Naive thymus-derived CD8-positive, alpha-beta T cell (primary cell): ENCODE measurements at regions not wholly inside any gene's neighbourhood (a gene's known extent, or its start where the extent isn't known, plus 50 kb on each side); places are given as distances from the start of the nearest gene placed in this dataset.
"Not testable (repeated sequence)": the region's sequence is repeated elsewhere in the genome, so short reads cannot be mapped to it uniquely, and the experiment has no call there.

Source experiments
- ATAC-seq, 2 donors: fragments of 150-1000 bp; cut with Tn5 transposase in 1 of 2; sonication (Bioruptor Pico), chemical (Tn5 transposase) in 1 of 2; 1 replicate in 1 of 2; 2 replicates in 1 of 2; pipeline ENCODE4 v1.10.0; 2021; ENCODE audit warnings: mild to moderate bottlenecking in 2 of 2, moderate library complexity in 2 of 2
- POLR2A ChIA-PET: fragments of 350-600 bp; sonication (Branson Sonifier 250); formaldehyde crosslinking; loops from one replicate; lab custom pipeline; 2021; ENCODE audit warnings: antibody characterized with exemption; lab: Charles Lee
- DNase-seq, 10 donors: peaks; one replicate each; pipeline versions ENCODE4 v3.0.0 to v3.0.0-alpha.2; 2020 to 2022
- H3K27ac Mint-ChIP-seq, 10 donors: one replicate each; pipeline ENCODE4 v1.8.0; 2020 to 2022; ENCODE audit warnings: mild to moderate bottlenecking in 10 of 10, mixed read lengths in 10 of 10, moderate library complexity in 4 of 10, inconsistent platforms in 1 of 10
- H3K27me3 Mint-ChIP-seq, 5 donors: one replicate each; pipeline ENCODE4 v1.8.0; 2021 to 2022; ENCODE audit warnings: mixed read lengths in 5 of 5
- H3K36me3 Mint-ChIP-seq, 3 donors: one replicate each; pipeline ENCODE4 v1.8.0; 2020 to 2022; ENCODE audit warnings: mixed read lengths in 3 of 3, mild to moderate bottlenecking in 2 of 3, inconsistent platforms in 1 of 3
- H3K4me1 Mint-ChIP-seq, 4 donors: one replicate each; pipeline ENCODE4 v1.8.0; 2021 to 2022; ENCODE audit warnings: mixed read lengths in 4 of 4
- H3K4me3 Mint-ChIP-seq, 10 donors: one replicate each; pipeline ENCODE4 v1.8.0; 2020 to 2022; ENCODE audit warnings: mild to moderate bottlenecking in 10 of 10, mixed read lengths in 10 of 10, moderate library complexity in 6 of 10, inconsistent platforms in 1 of 10
- H3K9me3 Mint-ChIP-seq, 9 donors: one replicate each; pipeline ENCODE4 v1.8.0; 2020 to 2022; ENCODE audit warnings: mixed read lengths in 9 of 9, mild to moderate bottlenecking in 3 of 9, inconsistent platforms in 1 of 9, moderate library complexity in 1 of 9

GRCh38 chr1:87424541-87424940 is 95.9 kb downstream of the LMO4 start:
- ATAC-seq (no peak), DNase-seq (no peak)
- peak overlapping the region in 1 of 10 donors; percentile 9 for H3K27ac Mint-ChIP-seq
- peaks cover 0 to 4% (median 1%) of the 10 kb centered on the region in 5 donors for H3K27me3 Mint-ChIP-seq
- H3K4me1 Mint-ChIP-seq = no peaks in the 10 kb centered on the region
- H3K36me3 Mint-ChIP-seq = peaks cover 0 to 2% (median 0%) of the 10 kb centered on the region in 3 donors
- H3K4me3 Mint-ChIP-seq = no peak overlapping the region
- H3K9me3 Mint-ChIP-seq = peaks cover 0 to 11% (median 0%) of the 10 kb centered on the region in 9 donors
- POLR2A ChIA-PET = no interaction called here

DNA sequence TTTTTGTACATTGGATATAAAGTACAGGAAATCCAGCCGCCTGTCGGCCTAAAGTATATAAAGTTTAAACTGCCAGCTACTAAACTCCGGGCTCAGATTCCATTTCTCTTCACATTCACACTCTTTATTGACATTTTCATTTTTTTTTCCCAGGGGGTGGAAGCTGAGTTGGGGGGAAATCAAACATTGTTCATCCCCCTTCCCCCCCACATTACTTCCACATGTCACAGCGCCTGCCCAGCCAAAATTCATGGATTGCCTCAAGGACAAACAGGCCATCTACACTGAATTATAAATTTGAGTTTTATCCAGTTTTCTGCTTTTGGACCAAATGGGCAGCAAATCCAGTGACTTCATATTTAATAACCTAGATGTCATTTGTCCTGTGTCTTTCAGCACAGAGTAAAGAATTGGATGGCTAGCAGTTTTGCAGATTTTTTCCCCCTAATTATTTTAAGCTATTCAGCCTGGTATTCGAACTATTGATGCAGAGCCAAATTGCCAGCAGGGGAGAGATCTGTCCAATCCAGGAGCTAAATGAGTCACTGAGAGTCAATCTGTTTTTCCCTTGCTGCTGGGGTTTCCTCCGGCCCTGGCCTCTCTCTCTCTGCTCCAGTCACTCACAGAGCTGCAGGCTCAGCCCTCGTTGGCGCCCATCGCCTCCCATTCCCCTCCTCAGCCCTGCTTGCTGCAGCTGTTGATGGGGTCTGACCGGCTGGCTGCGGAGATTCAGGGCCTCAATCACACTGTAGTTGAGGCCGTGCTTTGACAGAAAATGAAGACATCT is 98.0 kb downstream of the LMO4 start:
- no peaks in the 10 kb centered on the region for H3K4me1 Mint-ChIP-seq
- H3K27ac Mint-ChIP-seq = no peak overlapping the region
- DNase-seq (no peak), ATAC-seq (no peak)
- H3K4me3 Mint-ChIP-seq = no peak overlapping the region
- POLR2A ChIA-PET = no interaction called here
- H3K9me3 Mint-ChIP-seq = peaks cover 0 to 9% (median 0%) of the 10 kb centered on the region in 9 donors
- peaks cover 0 to 2% (median 0%) of the 10 kb centered on the region in 3 donors for H3K36me3 Mint-ChIP-seq
- peaks cover 1 to 7% (median 4%) of the 10 kb centered on the region in 5 donors for H3K27me3 Mint-ChIP-seq

GRCh38 chr1:87428367-87428766 is 99.7 kb downstream of the LMO4 start:
- no peak for DNase-seq
- H3K9me3 Mint-ChIP-seq = no peaks in the 10 kb centered on the region
- no peaks in the 10 kb centered on the region for H3K36me3 Mint-ChIP-seq
- no peak overlapping the region for H3K4me3 Mint-ChIP-seq
- H3K27me3 Mint-ChIP-seq = peaks cover 0 to 7% (median 3%) of the 10 kb centered on the region in 5 donors
- no peak overlapping the region for H3K27ac Mint-ChIP-seq
- POLR2A ChIA-PET = no interaction called here
- no peak for ATAC-seq
- H3K4me1 Mint-ChIP-seq = no peaks in the 10 kb centered on the region

- DNase-seq (no peak), ATAC-seq (no peak)
- no peaks in the 10 kb centered on the region for H3K9me3 Mint-ChIP-seq
- H3K4me1 Mint-ChIP-seq = no peaks in the 10 kb centered on the region
- H3K27ac Mint-ChIP-seq = no peak overlapping the region
- H3K36me3 Mint-ChIP-seq = no peaks in the 10 kb centered on the region
- POLR2A ChIA-PET = no interaction called here
- no peak overlapping the region for H3K4me3 Mint-ChIP-seq
- H3K27me3 Mint-ChIP-seq = peaks cover 0 to 7% (median 3%) of the 10 kb centered on the region in 5 donors
Observed at GRCh38 chr1:87428883-87429282, 100.2 kb downstream of the LMO4 start.

DNA sequence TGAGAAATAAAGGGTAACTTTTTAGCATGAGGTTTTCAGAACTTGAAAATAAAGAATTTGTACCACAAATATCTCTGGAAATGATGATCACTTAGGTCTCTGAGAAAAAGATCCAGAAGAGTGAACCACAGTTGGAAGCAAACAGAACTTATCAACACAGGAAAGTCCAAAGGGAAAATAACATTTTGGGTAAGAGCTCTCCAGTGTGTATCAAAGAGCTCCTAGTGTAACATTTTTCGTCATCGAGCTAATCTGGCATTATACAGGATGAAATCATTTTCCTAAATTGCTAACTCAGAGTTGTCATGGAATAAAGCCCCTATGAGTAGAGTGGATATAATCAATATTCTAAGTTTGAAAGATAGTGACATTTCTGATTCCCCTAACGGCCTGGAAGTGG is 104.0 kb downstream of the LMO4 start:
- H3K9me3 Mint-ChIP-seq = no peaks in the 10 kb centered on the region
- ATAC-seq (no peak), DNase-seq (no peak)
- H3K27me3 Mint-ChIP-seq = peaks cover 0 to 9% (median 7%) of the 10 kb centered on the region in 5 donors
- no peaks in the 10 kb centered on the region for H3K36me3 Mint-ChIP-seq
- POLR2A ChIA-PET = no interaction called here
- no peaks in the 10 kb centered on the region for H3K4me1 Mint-ChIP-seq
- H3K4me3 Mint-ChIP-seq = no peak overlapping the region
- no peak overlapping the region for H3K27ac Mint-ChIP-seq

DNA sequence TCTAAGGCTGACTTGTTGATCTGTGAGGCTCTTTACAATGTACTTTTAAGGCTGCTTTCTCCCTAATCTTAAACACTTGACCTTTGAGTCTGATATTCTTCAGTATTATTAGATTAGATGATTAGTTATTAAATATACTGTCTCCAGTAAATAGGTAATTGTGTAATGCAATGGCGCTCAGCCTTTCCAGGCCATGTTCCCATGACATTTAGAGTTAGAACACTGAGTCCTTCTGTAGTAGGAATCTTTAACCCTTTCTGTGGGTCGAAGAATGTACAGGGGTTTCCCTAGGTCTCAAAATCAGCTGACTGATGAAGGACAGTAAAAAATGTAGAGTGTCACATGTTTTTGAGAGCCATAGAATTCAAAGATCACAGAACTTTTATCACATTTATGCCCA is 104.4 kb downstream of the LMO4 start:
- H3K4me1 Mint-ChIP-seq, DNase-seq, H3K27me3 Mint-ChIP-seq, H3K9me3 Mint-ChIP-seq, H3K27ac Mint-ChIP-seq, H3K4me3 Mint-ChIP-seq, ATAC-seq, POLR2A ChIA-PET, H3K36me3 Mint-ChIP-seq: not testable (repeated sequence)

- ATAC-seq (no peak), DNase-seq (no peak)
- Mint-ChIP-seq H3K4me1 (no peaks in the 10 kb centered on the region), H3K27me3 (peaks cover 0 to 9% (median 2%) of the 10 kb centered on the region in 5 donors), H3K9me3 (no peaks in the 10 kb centered on the region), H3K27ac (no peak overlapping the region), H3K4me3 (no peak overlapping the region), H3K36me3 (no peaks in the 10 kb centered on the region)
- POLR2A ChIA-PET = no interaction called here
Observed at GRCh38 chr1:87435484-87435883, 106.8 kb downstream of the LMO4 start.

- H3K9me3 Mint-ChIP-seq, H3K4me3 Mint-ChIP-seq, H3K27ac Mint-ChIP-seq, H3K4me1 Mint-ChIP-seq, POLR2A ChIA-PET, H3K27me3 Mint-ChIP-seq, DNase-seq, ATAC-seq, H3K36me3 Mint-ChIP-seq: not testable (repeated sequence)
Observed at GRCh38 chr1:87436115-87436514, 107.4 kb downstream of the LMO4 start.

DNA sequence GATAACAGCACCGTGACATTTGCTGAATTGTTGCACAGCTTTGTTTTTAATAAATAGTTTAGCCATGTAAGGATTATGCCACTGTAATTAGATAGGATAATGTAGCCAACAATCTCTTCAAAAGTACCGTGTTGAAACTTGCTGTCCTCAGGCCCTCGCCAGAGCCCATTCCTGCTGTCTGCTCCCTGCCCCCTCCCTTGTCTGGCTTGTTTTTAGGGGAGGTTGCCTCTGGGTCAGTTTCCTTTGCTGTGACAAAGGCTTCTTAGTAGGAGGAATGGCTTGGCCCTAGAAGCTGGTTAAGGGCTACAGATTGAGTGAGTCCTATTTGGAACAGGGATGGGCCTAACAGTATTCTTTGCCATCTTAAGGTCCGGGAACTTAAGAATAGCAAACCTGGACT is 107.9 kb downstream of the LMO4 start:
- Mint-ChIP-seq H3K4me1 (no peaks in the 10 kb centered on the region), H3K4me3 (no peak overlapping the region), H3K27me3 (peaks cover 0 to 6% (median 3%) of the 10 kb centered on the region in 5 donors), H3K27ac (no peak overlapping the region), H3K36me3 (no peaks in the 10 kb centered on the region), H3K9me3 (no peaks in the 10 kb centered on the region)
- POLR2A ChIA-PET = no interaction called here
- ATAC-seq = no peak
- DNase-seq = no peak

DNA sequence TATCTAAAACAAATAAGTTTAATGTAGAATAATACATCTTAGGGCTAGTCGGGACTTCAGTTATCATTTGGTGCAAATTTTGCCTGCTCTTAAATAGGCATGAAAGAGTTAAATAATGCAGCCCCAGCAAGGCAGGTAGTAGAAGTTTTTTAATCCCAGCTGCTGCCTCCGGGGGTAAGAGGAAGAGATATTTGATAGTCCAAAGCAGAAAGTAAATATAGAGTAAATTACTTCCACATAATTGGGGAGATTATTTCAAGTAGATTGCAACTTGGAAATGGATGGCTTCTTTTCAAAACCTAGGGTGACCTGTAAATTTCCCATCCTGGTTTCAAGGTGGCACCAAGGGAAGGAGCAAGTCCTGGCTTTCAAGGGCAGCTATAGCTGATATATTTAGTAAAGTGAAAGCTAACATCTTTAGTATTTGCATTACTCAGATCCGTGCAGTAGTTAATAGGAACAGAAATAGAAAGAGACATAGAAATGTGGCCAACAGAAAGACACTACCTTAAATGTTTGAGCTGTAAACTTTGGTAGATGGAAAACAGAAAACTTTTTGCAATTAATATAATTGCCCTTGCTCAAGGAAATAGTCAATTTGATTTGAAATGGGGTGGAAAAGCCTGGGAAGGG is 109.1 kb downstream of the LMO4 start:
- Mint-ChIP-seq H3K4me3 (no peak overlapping the region), H3K9me3 (no peaks in the 10 kb centered on the region), H3K27ac (no peak overlapping the region), H3K36me3 (no peaks in the 10 kb centered on the region), H3K27me3 (peaks cover 0 to 6% (median 2%) of the 10 kb centered on the region in 5 donors), H3K4me1 (no peaks in the 10 kb centered on the region)
- DNase-seq (no peak), ATAC-seq (no peak)
- POLR2A ChIA-PET = no interaction called here

GRCh38 chr1:87439821-87440220 is 111.1 kb downstream of the LMO4 start:
- peaks cover 0 to 4% (median 1%) of the 10 kb centered on the region in 5 donors for H3K27me3 Mint-ChIP-seq
- DNase-seq = no peak
- peaks cover 0 to 17% (median 2%) of the 10 kb centered on the region in 9 donors for H3K9me3 Mint-ChIP-seq
- no peaks in the 10 kb centered on the region for H3K4me1 Mint-ChIP-seq
- H3K27ac Mint-ChIP-seq = no peak overlapping the region
- POLR2A ChIA-PET = no interaction called here
- no peak for ATAC-seq
- no peak overlapping the region for H3K4me3 Mint-ChIP-seq
- H3K36me3 Mint-ChIP-seq = peaks cover 0 to 13% (median 3%) of the 10 kb centered on the region in 3 donors

DNA sequence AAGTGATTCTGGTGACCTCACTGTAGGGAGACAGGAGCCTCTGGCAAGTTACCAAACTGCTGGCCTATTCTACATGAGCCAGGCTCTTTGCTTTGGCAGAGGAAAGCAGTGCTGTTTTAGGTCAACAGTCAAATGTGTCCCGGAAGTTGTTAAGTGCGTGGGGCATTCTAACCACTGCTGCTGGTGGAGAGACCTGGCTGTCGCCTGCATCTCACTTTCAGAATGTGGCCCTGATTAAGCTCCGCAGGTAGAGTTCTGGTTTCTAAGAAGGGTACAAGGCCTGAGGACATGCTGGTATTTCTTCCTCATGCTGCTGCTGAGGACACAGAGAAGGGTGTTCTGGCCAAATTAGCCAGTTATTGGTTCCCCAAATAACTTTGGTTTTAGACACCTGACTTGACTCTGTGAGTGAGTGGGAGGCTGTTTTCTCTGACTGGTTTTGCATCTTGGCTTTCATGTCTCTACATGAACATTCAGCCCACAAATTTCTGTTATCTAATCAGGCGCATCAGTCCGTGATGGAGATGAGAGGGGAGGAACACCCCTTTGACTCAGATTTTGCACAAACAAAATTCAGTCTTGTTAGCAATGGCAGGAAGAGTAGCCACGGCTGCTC is 120.8 kb downstream of the LMO4 start:
- Mint-ChIP-seq H3K27me3 (no peaks in the 10 kb centered on the region), H3K27ac (peak overlapping the region in 4 of 10 donors; percentile 14 to 84 (median 60)), H3K9me3 (peaks cover 0 to 10% (median 6%) of the 10 kb centered on the region in 9 donors), H3K4me3 (peak overlapping the region in 2 of 10 donors; percentile 18 to 50), H3K36me3 (peaks cover 0 to 5% (median 4%) of the 10 kb centered on the region in 3 donors), H3K4me1 (peaks cover 0 to 8% (median under 1%) of the 10 kb centered on the region in 4 donors)
- ATAC-seq (no peak), DNase-seq (no peak)
- POLR2A ChIA-PET = no interaction called here

DNA sequence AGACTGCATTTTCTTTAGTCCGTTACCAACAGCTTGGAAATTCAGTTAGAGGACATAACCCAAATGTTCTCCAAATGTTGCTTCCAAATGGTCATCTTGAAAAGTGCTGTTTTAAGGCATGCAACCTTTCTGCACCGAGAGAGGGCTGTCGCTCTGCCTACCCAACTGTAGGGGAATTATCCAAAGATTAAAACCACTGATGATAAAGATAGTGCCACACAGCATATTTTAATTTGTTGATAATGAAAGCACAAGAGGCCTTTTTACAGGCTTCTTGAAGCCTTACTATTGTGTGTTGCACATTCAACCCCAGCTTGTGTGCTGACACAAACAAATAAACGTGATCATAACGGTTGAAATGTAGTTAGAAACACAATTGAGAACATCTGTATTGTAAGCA is 121.5 kb downstream of the LMO4 start:
- peak overlapping the region in 1 of 10 donors; percentile 84 for H3K27ac Mint-ChIP-seq
- H3K4me3 Mint-ChIP-seq = peak overlapping the region in 1 of 10 donors; percentile 18

More for the DNA sequence above, 121.5 kb downstream of the LMO4 start:
- ATAC-seq (no peak), DNase-seq (no peak)
- POLR2A ChIA-PET = no interaction called here
- Mint-ChIP-seq H3K27me3 (no peaks in the 10 kb centered on the region), H3K4me1 (peaks cover 0 to 8% (median under 1%) of the 10 kb centered on the region in 4 donors), H3K36me3 (peaks cover 0 to 1% (median 0%) of the 10 kb centered on the region in 3 donors), H3K9me3 (peaks cover 0 to 4% (median 2%) of the 10 kb centered on the region in 9 donors)
